Panc1 (cell line): ENCODE measurements at regions not wholly inside any gene's neighbourhood (a gene's known extent, or its start where the extent isn't known, plus 50 kb on each side); places are given as distances from the start of the nearest gene placed in this dataset.

Experiments used
- ATAC-seq: fragments of 200-7000 bp; cut with Tn5 transposase; 2 replicates; pipeline ENCODE4 v1.9.1; 2020; ENCODE audit warnings: mild to moderate bottlenecking, moderate library complexity
- BruUV-seq: library from RNA; stranded (reverse); fragments of 400-500 nt; replicated peaks from 2 replicates; lab custom pipeline; 2021; lab: Mats Ljungman, UMichigan
- CTCF ChIA-PET: fragments of 300-600 bp; sonication (Branson Sonifier 250); formaldehyde crosslinking; loops from one replicate; lab custom pipeline; 2022; ENCODE audit warnings: antibody characterized with exemption; lab: Charles Lee
- POLR2A ChIA-PET: fragments of 300-600 bp; sonication (Branson Sonifier 250); formaldehyde crosslinking; loops from one replicate; lab custom pipeline; 2022; ENCODE audit warnings: antibody characterized with exemption; lab: Charles Lee
- DNase-seq: peaks from one replicate; pipeline ENCODE4 v3.0.0-alpha.2; 2010; ENCODE audit warnings: low read depth, low spot score
- H3K27ac ChIP-seq: 2 replicates; pipeline ENCODE4 v1.5.1; 2011; ENCODE audit warnings: mild to moderate bottlenecking, low read length, inconsistent platforms
- H3K27me3 ChIP-seq: fragments of 200-500 bp; sonication (Bioruptor generic); 2 replicates; pipeline ENCODE4 v1.6.0; 2014; ENCODE audit warnings: low read length, inconsistent platforms; ENCODE audit not compliant: control insufficient read depth, insufficient read depth
- H3K36me3 ChIP-seq: fragments of 200-500 bp; sonication (Bioruptor generic); 2 replicates; pipeline ENCODE4 v1.5.1; 2014; ENCODE audit warnings: inconsistent platforms, mild to moderate bottlenecking, low read length, moderate library complexity; ENCODE audit not compliant: control insufficient read depth, insufficient read depth
- H3K4me1 ChIP-seq: 2 replicates; pipeline ENCODE4 v1.5.1; 2011; ENCODE audit warnings: inconsistent platforms, mild to moderate bottlenecking, low read length, moderate library complexity; ENCODE audit not compliant: control insufficient read depth, insufficient read depth
- H3K4me3 ChIP-seq, 2 experiments: 2 replicates each; pipeline ENCODE4 v1.5.1; 2011 to 2012; ENCODE audit warnings: low read depth in 2 of 2, low read length in 2 of 2, mild to moderate bottlenecking in 2 of 2, inconsistent platforms in 1 of 2, moderate library complexity in 1 of 2
- H3K9me3 ChIP-seq: fragments of 200-500 bp; sonication (Bioruptor generic); 2 replicates; pipeline ENCODE4 v1.5.1; 2014; ENCODE audit warnings: low read depth, mild to moderate bottlenecking, inconsistent platforms, low read length, moderate library complexity; ENCODE audit not compliant: control insufficient read depth, insufficient read depth
- CTCF ChIP-seq: fragments of 450-650 bp; IDR thresholded peaks from 2 replicates; pipeline ENCODE4 v1.5.1; 2017; ENCODE audit warnings: mild to moderate bottlenecking
- POLR2AphosphoS5 ChIP-seq: IDR thresholded peaks from 2 replicates; pipeline ENCODE4 v1.6.1; 2012; ENCODE audit warnings: mild to moderate bottlenecking, low read depth, low read length, moderate library complexity
- REST ChIP-seq, 2 experiments: IDR thresholded peaks; 2 replicates each; pipeline ENCODE4 v1.6.1; 2011 to 2012; ENCODE audit warnings: low read depth in 2 of 2, control low read depth in 1 of 2, low read length in 1 of 2, mild to moderate bottlenecking in 1 of 2, moderate library complexity in 1 of 2; ENCODE audit not compliant: insufficient read depth in 1 of 2
- SIN3A ChIP-seq: IDR thresholded peaks from 2 replicates; pipeline ENCODE4 v1.6.1; 2012; ENCODE audit warnings: low read depth, mild to moderate bottlenecking, low read length, moderate library complexity, borderline replicate concordance; ENCODE audit not compliant: insufficient read depth
- TCF7L2 ChIP-seq: IDR thresholded peaks from 2 replicates; pipeline ENCODE4 v1.6.1; 2011; ENCODE audit warnings: mild to moderate bottlenecking, low read depth, low read length, inconsistent platforms
- in situ Hi-C: cut with HindIII; loops from 2 replicates; pipeline ENCODE4 v1.10.0; 2016; ENCODE audit warnings: low sequenced_read_pairs, low pct_unique_long_range_greater_than_20kb
- intact Hi-C: fragments of 100-400 bp; cut with micrococcal nuclease; formaldehyde crosslinking; loops from one replicate; pipeline ENCODE4 v1.10.0; 2022; ENCODE audit not compliant: unreplicated experiment

- no peaks in the 10 kb centered on the region for H3K27me3 ChIP-seq
- ChIA-PET POLR2A (no interaction called here), CTCF (no interaction called here)
- no peak overlapping the region for H3K27ac ChIP-seq
- no peak for DNase-seq
- intact Hi-C loops = no loop called here
- H3K9me3 ChIP-seq = no peaks in the 10 kb centered on the region
- TF ChIP-seq POLR2AphosphoS5 = no peak
- TF ChIP-seq SIN3A = no peak
- no peak for TF ChIP-seq REST (IDR thresholded peaks at IDR 0.05; ENCODE audit: insufficient read depth in 1 of 2, low read depth in 2 of 2, low read length in 1 of 2)
- no peak for TF ChIP-seq CTCF
- no peak for TF ChIP-seq TCF7L2
- H3K36me3 ChIP-seq = no peaks in the 10 kb centered on the region
- in situ Hi-C loops = no loop called here
- H3K4me3 ChIP-seq = no peak overlapping the region
- H3K4me1 ChIP-seq = no peaks in the 10 kb centered on the region
- no TSS peak for BruUV-seq
- ATAC-seq = no peak
Measured at GRCh38 chr13:111397202-111397880, 76.9 kb downstream of the TEX29 start.

DNA sequence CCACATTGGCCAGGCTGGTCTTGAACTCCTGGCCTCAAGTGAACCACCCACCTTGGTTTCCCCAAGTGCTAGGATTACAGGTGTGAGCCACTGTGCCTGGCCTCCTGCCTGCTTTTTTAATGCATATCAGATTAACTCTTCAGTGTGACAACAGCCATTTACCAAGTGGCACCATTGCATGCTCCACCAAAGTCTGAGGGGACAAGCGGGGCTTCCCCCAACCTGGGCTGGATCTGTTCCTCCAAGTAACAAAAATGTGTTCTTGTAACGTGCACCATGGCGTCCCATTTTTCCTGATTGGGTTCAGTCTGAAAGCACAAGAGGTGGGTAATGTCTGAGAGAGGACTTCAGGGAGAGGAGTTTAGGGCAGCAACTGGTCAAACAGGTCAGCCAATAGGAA lies 77.8 kb downstream of the TEX29 start:
- no peaks in the 10 kb centered on the region for H3K4me1 ChIP-seq
- H3K36me3 ChIP-seq = no peaks in the 10 kb centered on the region
- TF ChIP-seq SIN3A = no peak
- no peak for TF ChIP-seq TCF7L2
- TF ChIP-seq POLR2AphosphoS5 = no peak
- no peak for TF ChIP-seq REST (IDR thresholded peaks at IDR 0.05; ENCODE audit: insufficient read depth in 1 of 2, low read depth in 2 of 2, low read length in 1 of 2)
- TF ChIP-seq CTCF = no peak
- in situ Hi-C loops = no loop called here
- no TSS peak for BruUV-seq
- intact Hi-C loops = no loop called here
- no peak overlapping the region for H3K4me3 ChIP-seq
- DNase-seq (no peak), ATAC-seq (no peak)
- no peaks in the 10 kb centered on the region for H3K9me3 ChIP-seq
- no peak overlapping the region for H3K27ac ChIP-seq
- ChIA-PET CTCF (no interaction called here), POLR2A (no interaction called here)
- H3K27me3 ChIP-seq = no peaks in the 10 kb centered on the region
